GM12873 (cell line): ENCODE measurements at regions not wholly inside any gene's neighbourhood (a gene's known extent, or its start where the extent isn't known, plus 50 kb on each side); places are given as distances from the start of the nearest gene placed in this dataset.

Source experiments
- TF ChIP-seq, protein P1 (sequence below): IDR thresholded peaks from 2 replicates; pipeline ENCODE4 v1.5.1; 2012; ENCODE audit warnings: low read depth, mild to moderate bottlenecking, moderate library complexity, low read length, control low read depth; ENCODE audit not compliant: insufficient read depth; ENCODE audit errors: missing control alignments

DNA sequence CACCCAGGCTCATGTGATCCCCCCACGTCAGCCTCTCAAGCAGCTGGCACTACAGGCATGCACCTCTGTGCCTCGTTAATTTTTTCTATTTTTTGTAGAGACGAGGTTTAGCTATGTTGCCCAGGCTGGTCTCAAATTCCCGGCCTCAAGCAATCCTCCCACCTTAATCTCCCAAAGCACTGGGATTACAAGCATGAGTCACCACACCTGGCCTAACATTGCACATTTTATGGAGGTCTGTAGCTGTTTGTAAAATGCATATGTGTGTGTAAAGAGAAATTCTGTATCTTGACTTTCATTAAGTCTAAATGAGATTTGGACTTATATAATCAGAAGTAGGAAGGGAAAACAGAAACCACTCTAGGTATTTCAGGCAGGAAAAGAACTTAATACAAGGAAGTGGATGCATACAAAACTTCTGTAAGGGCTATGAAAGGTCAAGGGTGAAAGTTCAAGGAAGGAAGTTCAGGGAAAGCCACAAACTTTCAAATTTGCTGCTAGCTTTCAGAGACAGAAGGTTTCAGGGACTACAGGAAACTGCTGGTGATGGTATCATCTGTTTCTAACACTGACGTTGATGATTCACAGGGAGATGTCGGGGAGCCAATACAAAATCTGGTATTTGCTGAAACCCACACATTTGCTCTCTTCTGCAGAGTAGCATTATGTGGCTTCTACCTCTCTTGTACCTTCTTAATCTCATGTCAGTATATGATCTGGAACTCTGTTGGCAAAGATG is 209.4 kb downstream of the PIK3R1 start:
- TF ChIP-seq, protein P1, sequence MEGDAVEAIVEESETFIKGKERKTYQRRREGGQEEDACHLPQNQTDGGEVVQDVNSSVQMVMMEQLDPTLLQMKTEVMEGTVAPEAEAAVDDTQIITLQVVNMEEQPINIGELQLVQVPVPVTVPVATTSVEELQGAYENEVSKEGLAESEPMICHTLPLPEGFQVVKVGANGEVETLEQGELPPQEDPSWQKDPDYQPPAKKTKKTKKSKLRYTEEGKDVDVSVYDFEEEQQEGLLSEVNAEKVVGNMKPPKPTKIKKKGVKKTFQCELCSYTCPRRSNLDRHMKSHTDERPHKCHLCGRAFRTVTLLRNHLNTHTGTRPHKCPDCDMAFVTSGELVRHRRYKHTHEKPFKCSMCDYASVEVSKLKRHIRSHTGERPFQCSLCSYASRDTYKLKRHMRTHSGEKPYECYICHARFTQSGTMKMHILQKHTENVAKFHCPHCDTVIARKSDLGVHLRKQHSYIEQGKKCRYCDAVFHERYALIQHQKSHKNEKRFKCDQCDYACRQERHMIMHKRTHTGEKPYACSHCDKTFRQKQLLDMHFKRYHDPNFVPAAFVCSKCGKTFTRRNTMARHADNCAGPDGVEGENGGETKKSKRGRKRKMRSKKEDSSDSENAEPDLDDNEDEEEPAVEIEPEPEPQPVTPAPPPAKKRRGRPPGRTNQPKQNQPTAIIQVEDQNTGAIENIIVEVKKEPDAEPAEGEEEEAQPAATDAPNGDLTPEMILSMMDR, result no peak

GRCh38 chr5:68426586-68426985 is 211.0 kb downstream of the PIK3R1 start:
- TF ChIP-seq, protein P1, result no peak

GRCh38 chr5:68428231-68428811 is 212.8 kb downstream of the PIK3R1 start:
- TF ChIP-seq, protein P1, result no peak

- TF ChIP-seq, protein P1, result no peak
These were observed 214.0 kb downstream of the PIK3R1 start for GRCh38 chr5:68429510-68429909.

DNA sequence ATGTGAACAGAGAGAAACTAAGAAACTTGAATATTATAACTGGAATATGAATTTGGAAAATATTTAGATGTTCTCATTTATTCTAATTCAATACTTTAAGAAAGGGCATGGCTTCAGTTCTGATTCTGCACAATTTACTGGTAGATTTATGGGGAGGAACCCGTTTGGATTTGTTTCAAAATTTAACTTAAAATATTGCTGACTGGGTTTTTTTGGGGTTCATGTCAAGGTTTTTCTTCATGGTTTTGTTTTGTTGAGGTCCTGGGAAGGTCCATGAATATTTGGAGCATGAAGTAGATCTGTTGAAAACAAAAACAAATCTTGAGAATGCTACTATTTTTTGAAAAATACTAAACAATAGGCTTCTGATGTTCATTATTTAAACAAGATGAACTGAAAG is 214.7 kb downstream of the PIK3R1 start:
- TF ChIP-seq, protein P1, result no peak

DNA sequence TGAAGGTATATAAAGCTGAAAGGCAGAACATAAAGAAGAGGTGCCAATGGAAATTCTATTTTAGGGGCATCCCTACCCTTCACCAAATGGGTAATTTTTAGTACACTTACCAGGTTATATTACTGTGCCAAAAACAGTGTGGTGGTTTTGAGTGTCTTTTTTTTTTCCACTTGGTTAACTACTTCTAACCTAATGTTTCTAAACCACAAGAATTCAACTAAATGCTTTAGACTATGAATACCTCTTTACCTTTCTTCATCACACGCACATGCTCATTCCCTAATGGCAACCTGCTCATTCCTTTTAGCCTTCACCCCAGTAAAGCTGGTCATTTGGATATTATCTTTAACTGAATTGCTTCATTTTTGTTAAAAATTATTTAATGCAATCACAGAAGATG is 215.6 kb downstream of the PIK3R1 start:
- TF ChIP-seq, protein P1, result no peak

DNA sequence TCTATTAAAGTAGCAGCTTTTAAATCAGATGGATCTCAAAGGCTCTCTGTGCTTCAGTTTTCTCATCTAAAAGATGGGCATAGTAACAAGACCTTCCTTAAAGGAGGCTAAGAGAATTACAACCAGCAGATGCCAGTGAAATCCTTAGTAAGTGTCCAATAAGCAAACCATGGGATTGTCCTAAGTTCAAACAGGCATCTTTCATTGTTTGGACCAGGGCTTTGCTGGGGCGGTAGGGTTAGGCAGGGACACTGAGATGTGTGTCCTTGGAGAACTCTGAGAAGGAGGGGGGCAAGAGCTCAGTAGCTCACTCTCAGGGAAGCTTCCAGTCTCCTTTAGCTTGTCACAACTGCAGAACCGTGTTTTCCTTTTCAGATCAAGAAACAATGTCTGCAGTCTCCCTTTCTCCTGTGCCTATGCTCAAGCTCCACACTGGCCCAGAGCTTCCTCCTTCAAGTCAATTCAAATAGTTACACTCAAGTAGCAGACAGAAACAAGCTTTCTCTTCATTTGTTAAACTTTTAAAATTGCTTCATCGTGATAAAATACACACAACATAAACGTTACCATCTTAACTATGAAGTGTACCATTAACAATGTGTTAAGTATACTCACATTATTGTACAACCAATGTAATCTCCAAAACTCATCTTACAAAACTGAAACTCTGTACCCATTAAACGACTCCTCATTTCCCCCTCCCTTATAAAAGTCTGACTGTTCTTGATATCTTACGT is 216.2 kb downstream of the PIK3R1 start:
- TF ChIP-seq, protein P1, result no peak
